SKM-1 (cell line): ENCODE measurements at regions not wholly inside any gene's neighbourhood (a gene's known extent, or its start where the extent isn't known, plus 50 kb on each side); places are given as distances from the start of the nearest gene placed in this dataset.

ENCODE experiments used
- DNase-seq: peaks from one replicate; lab custom pipeline; 2025; ENCODE audit not compliant: unreplicated experiment; lab: John Stamatoyannopoulos, UW

DNA sequence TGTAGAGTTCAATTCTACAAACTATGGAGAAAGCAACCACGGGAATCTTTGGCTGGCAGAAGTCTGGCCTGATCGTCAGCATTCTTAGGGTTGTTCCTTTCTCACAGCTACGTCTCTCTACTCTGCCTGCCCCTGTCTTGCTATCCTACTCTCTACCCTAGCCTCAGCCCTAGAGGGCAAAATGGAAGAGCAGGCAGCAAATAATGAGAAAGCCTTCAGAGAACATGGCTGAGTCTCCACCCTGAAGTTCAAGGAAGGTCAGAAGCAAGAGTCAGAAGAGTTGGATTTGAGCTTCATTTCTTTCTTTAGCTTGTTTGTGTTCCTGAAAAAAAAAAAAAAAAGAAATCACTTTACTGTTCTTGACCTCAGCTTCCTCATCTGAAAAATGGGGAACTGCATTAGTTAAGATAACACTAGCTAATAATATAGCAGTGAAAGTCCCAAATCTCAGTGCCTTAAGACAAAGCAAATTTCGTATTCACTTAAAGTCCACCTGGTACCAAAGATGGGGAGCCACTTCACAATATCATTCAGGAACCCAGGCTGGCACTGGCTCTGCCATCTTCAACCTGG, 50.2 kb upstream of the CCND2 start:
- no peak for DNase-seq

DNA sequence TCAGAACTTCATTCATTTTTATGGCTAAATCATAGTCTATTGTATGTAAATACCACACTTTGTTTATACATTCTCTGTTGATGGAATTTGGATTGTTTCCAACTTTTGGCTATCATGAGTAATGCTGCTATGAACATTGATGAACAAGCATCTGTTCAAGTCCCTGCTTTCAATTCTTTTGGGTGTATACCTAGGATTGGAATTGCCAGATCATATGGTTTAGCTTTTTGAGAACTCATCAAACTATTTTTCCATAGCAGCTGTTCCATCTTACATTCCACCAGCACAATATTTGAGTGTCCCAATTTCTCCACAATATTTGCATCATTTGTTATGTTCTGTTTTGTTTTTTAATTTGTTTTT, 52.3 kb upstream of the CCND2 start:
- no peak for DNase-seq

DNA sequence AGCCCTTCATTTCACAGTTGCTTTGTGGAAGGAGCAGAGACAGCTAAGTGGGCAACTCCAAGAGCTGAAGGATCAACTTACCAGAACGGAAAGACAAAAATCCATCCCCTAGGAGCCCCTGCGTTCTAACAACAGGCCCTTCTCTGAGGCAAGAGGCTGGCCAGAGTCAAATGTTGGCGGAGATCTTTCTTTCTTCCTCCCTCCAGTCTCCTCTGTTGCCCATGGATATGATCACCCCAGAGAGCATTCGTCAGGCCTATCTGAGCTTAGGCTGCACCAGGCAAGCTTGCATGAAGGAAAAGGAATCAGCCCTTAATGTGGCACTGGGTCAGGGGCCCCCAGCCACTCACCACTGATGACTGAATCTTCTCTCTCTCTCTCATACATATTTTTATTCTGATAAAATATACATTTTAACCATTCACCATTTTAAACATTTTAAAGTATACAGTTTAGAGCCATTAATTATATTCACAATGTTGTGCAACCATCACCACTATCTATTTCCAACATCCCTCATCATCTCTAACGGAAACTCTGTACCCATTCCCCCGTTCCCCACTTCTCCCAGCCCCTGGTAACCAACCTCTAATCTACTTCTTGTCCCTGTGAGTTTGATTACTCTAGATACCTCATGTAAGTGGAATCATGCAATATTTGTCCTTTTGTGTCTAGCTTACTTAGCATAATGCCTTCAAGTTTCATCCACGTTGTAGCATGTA, 52.9 kb upstream of the CCND2 start:
- no peak for DNase-seq

DNA sequence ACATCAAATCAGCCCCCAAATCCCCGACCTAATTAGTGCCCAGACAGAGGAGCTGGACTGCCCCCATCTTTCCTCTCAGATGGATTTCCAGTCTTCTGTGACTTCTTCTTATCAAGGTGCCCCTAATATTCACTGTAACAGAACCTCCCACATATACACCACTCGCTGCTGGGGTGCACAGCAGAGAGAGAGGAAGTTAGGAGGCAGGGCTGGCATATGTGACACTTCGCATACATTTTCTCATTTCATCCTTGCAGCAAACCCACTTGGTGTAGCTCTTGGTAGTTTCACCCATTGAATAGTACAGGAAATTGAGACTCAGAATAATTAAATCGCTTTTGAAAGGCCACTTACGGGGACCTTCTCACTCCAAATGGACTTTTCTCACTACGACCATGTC, 56.5 kb upstream of the CCND2 start:
- DNase-seq = no peak

DNA sequence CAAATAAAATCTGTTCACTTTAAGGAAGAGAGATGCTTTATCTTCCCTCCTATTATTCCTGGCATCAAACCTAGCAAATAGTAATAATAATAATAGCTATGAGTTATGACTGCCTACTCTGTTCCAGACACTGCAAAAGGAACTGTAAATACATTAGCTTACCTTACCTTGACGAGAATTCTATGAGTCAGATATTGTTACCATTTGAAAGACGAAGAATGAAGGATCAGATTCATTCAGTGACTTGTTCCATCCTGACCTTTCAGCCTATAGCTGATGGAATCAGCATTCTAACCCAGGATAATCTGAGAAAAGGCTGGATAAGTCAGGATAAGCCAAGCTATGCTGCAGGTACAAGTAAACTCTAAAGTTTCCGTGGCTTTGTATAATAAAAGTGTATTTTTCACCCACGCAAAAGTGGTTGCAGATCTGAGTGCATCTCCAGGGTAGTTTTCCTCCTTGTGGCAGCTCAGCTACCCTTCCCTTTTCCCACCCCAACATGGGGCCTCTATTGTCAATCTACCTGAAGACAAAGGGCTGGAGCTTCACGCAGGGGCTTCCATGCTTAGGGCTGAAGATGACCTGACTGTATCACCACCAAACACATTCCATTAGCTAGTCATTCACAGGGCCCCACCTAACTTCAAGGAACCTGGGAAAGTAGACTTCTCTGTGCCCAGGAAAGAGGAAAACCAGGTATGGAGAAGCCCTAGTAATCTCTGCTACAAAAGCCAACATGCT, 57.2 kb upstream of the CCND2 start:
- no peak for DNase-seq

DNA sequence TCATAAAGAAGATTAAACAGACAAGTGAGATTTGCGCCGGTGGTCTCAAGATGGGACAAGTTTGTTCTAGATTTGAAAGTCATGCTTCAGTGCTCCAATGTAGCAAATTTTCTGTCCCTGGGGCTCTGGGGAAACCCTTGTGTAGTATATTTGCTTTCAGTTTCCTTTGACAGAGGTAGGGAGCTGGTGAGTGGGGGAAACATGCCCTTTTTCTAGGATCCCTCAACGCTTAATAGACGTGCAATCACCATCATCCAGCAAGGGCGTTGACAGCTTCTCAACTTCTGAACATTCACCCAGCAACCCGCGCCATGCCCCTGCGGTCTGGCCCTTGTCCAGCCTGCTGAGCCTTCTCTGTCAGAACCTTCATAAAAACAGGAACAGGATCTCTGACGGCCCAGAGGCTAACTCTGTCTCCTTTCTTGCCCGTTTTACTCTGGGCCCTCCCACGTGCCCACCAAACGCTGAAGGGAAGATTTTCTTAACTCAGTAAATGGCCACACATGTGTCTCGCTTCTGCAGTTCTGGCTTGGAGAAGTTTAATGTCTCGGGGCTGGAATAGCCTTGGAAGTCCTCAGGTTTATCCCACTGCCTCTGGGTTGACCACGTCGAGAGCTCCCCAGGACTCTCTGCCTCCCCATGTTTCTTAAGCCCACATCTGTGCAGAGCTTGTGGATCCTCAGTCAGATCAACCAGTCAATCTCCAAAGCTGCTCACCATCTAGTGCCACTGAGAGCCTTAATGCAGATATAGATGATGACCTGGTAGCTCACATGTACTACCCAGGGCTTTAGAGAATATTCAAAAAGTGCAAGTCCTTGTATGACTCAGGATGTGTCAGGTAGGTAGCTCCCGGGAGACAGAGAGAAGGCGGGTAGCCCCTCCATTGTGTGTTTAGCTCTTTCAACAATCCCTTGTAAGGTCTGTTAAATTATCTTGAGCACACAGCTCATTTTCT, 58.1 kb upstream of the CCND2 start:
- DNase-seq = no peak

DNA sequence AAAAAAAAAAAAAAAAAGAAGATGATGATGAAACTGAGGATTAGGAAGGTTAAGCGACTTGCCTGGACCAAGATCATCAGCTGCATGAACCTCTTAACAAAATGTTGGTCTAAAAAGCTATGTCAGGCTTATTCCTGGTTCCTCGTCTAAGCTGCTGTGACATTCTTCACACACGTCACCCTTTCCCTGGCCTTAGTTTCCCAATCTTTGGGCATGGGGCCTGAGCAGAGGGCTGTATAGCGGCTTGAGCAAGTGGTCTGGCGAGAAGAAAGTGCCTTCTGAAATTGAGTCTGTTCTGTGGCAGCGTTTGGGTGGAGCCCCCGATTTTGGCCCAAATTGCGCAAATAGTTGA, 58.7 kb upstream of the CCND2 start:
- no peak for DNase-seq

DNA sequence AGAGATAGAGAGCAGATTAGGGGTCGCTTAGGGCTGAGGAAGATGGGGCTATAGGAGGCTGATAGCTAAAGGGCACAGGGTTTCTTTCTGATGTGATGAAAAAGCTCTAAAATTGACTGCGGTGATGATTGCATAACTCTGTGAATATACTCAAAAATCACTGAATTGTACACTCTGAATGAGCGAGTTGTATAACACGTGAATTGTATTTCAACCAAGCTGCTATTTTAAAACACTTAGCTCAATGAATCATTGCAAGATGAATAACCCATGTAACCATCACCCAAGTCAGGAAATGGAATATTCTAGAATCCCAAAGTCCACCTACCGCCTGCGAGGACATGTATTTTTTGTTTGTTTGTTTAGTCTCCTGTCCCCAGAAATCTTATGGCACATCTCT, 60.1 kb upstream of the CCND2 start:
- DNase-seq = no peak

DNA sequence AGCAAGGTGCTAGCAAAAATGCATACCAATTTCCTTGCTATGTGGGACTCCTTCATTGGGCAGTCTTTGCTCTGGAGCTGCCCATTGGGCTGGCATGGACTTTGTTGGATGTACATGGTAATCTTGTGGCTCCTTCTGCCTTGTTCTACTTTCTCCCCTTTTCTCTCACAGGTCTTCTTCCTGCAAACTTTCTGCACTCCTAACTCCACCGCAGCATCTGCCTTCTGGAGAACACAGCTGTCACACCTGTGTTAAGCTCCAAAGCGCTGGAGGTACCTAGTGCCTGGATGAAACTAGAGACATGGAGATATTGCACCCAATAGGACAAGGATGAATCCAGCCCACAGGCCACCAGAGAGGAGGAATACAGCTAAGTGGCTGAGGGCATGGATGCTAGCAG, 60.7 kb upstream of the CCND2 start:
- no peak for DNase-seq

DNA sequence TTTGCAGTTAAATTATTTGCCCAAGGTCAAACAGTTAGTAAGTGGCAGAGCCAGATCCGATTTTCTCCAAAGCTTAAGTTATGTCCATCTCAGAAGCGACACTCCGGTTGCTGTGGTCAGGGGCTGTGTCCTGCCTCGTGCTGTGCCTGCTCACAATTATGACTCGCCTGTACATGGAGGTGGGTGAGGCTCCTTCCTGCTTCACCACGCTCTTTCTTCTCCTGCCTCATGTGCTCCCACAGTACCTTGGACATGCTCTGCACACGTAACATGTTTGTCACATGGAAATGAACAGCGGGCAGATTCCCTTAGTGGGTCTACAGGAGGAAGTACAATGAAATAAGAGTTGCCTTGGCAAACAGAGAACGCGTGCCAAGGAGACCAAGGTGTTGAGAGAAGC, 62.2 kb upstream of the CCND2 start:
- no peak for DNase-seq

DNA sequence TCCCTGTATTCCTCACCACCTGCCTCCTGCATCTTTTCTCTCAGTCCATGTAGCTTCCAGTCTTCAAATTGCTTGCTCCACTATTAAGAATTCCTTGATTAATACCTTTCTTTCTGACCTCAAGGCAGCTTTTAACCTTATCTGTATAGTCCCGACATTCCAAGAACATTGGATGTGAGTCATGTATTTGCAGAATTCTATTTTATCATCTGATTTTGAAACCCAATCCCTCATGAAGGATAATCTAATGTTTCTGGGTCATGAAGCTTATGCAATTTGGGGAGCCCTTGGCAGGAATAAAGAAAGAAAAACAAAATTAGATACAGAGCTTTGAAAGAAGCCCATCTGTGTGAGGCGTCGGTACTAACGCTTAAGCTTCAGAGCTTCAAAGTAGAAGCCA, 63.4 kb upstream of the CCND2 start:
- DNase-seq = no peak

DNA sequence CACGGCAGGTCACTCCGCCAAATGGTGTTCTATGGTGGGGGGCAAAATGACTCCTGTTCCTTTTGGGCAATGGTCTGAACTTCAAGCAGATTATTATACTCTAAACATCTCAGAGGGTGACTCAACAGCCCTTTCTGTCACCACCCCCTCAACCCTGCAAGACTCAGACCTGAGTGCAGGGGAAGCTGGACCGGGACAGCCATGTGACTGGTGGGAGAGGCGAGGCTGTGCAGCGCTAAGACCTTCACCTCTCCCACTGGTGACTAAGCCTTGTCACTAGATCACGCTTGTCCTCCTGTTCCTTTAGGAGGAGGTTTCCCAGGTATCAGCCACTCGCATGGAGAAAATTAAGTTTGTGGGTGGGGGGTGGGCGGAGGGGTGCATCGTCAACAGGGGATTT, 67.1 kb upstream of the CCND2 start:
- DNase-seq = no peak

DNA sequence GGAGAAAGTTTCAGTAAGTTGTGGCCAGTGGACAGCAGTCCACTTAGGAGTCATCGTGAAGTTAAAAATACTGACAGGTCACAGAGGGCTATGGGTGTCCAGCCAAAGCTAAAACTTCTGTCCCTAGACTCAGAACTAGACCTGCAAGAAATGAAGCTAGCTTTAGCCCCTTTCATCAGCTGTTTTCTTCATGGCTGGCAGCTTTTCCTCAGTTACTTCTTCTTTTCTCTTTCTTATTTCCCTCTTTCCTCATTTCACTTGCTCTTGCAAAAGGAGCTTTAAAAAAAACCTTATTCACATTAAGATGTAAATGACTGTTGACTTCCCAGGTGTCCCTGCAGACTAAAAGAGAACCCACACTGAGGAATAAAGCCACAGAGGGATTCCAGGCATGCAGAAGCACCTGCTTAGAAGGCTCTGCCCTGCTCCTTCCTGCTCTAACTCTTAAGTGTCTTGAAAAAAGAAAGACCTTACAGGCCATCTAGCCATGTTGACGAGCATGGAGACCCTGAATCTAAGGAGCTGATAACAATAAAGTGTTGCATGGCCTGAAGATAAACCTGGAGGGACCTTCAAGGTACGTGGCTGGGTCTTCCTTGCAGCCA, 69.7 kb upstream of the CCND2 start:
- peak; percentile 30 for DNase-seq

DNA sequence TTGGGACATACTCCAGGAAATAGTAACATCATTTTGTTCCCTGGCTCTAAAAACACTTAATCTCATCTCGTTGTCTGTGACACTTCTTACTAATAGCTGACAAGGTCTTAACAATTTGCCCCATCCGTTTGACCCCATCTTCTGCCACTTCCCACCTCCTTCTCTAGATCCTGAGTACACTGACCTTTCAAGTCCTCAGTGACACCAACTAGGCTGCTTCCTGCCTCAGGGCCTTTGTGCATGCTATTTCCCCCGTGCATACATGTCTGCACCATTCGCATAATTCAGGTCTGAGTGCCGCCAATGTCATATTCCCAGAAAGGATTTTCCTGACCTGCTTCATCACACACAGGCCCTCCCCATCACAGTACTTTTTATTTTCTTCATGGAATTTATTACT, 70.6 kb upstream of the CCND2 start:
- no peak for DNase-seq

DNA sequence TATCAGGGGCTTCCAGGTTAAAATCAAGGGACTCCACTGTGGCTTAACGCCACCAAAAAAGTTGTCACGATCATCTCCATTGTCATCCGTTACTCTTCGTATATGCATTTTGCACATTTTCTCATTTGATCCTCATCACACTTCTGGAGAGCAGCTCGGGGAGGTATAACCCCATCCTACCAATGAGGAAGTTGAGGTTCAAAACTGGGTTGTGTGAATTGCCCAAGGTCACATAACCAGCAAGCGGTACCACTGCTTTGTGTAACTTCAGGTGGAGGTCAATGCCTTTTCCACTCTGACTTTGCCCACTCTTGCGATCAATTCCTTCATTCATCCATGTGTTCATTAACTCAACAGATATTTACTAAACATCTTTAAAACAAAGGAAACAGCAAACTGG, 71.1 kb upstream of the CCND2 start:
- DNase-seq = peak; percentile 30

DNA sequence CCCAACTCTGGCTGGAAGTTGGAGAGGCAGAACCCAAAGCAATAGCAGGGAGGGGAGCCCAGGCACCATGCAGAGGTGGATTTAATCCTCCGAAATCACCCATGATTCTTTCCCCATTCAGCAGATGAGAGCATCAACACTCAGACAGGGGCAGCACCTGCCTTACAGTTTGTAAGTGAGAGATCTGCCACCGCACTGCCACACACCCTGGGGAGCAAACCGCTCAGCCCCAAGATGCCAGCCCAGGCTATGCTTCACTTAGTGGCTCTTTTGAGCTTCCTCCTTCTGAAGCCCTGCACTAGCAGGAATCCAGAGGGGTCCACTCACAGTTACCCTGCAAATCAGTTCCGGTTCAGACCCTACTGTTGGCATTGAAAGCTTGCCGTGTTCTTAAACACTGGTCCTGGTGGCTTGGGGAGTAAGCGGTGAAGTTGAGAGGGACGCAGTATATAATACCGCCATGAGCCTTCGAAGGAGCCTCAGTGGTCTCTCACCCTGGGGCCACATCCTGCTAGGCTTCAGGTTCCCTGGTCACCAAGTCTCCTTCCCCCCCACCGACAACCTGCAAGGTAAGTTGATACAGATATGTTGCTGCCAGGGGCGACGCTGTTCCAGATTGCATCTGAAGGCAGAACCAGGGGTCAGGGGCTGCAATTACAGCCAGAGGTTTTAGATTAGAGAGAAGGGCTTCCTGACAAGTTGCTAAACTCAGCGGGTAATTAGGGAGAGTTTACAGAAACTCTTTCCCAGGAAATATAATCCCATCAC, 72.0 kb upstream of the CCND2 start:
- DNase-seq = no peak

DNA sequence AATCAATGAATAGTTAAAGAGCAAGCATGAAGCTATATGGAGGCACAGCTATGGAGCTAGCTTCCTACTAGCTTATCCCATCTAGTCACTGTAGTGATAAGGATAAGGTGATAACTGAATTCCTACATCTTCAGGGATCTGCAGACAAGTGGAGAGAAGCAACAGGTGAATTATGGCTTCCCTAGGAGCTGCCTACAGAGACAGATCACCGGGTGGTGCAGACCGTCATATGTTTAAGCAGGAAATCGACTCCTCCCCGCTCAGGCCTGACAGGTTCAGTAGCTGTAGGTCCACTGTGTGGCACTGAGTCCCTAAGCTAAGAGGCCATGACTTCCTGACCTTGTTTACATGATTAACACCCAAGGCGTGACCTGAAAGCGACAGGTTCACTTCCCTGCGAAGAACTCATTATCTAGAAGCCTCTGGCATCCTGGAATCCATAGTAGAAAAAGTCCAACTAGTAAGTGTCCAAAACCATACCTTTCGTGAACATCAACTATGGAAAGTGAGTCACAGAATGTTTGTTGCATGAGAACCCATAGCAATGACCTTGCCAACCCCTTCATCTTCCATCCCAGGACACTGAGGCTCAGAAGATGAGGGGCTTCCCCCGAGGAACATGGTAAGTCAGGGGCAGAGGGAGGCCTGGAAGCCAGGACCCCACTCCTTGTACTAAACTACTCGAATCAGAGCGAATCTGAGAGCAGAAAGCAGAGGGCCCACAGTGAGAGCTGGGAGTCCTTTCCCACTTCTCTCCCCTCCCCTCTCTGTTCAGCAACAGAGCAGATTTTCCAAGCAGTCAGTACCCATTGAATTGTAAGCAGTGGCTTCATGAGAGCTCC, 75.4 kb upstream of the CCND2 start:
- no peak for DNase-seq

DNA sequence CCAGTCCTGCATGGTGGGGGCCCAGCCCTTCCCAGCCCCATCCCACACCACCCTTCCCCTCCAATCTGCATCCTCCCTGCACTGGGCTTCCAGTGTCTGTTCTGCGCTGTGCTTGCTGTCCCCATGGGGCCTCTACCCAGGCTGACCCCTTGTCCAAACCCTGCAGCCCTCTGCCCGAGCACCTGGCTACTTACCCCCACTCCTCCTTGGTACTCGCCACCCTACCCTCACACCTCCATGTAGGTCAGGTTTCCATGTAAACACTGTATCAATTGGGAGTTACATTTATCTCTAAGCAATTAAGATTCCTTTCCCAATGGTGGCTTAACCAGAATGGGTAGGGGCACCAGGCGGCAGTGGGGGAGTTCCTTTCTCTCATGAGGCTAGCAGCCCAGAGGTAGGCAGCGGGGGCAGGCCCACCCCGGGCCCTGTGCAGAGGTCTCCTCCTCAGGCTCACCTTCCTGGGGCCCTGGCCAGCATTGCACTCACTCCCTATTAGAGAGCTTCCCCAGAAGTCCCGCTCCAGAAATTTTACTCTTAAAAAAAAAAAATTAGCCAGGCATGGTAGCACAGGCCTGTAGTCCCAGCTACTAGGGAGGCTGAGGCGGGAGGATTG, 76.6 kb upstream of the CCND2 start:
- no peak for DNase-seq

DNA sequence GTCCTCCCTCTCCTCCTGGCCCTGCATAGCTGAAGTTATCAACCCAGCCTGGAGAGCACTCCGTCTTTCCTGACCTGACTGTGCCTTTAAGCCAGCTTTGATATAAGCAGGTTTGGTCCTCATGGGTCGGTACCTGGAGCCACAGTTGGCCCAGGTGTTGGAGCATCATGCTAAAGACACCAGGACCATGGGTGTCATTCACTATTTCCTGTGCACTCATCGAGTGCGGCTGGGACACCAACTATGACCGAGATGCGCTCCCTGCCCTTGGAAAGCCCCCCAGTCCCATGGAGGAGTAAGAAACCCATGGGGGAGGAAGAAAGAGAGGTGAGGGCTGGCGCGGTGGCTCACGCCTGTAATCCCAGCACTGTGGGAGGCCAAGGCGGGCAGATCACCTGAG, 78.9 kb upstream of the CCND2 start:
- DNase-seq = no peak
